Activated T-helper 9 cell treated with anti-CD3 and anti-CD28 coated beads, Interleukin-2, amount 50 U/mL, for 16 hours (primary cell): ENCODE measurements at regions not wholly inside any gene's neighbourhood (a gene's known extent, or its start where the extent isn't known, plus 50 kb on each side); places are given as distances from the start of the nearest gene placed in this dataset.
"Not testable (repeated sequence)": the region's sequence is repeated elsewhere in the genome, so short reads cannot be mapped to it uniquely, and the experiment has no call there.

Experiments used
- DNase-seq: peaks from one replicate; pipeline ENCODE4 v3.0.0-alpha.2; 2020; ENCODE audit warnings: low read depth

- DNase-seq = no peak
Observed at GRCh38 chrX:123086768-123087167, 97.3 kb upstream of the GRIA3 start.

- DNase-seq = no peak
Observed at GRCh38 chrX:123087326-123087725, 96.8 kb upstream of the GRIA3 start.

- DNase-seq = no peak
Observed at GRCh38 chrX:123088331-123088730, 95.7 kb upstream of the GRIA3 start.

DNA sequence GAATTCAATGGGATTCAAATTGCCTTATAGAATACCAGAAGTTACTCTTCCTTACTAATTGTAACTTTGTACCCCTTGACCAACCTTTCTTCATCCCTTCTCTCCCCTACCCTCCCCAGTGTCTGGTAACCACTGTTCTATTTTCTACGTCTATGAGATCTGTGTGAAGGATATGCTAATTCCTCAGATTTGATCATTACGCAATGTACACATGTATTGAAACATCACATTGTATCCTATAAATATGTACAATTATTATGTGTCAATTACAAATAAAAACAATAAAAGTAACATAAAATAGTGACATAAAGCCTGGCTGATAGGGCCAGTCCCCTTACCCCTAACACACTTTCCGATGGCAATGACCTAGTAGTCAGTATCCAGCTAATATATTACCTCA is 95.1 kb upstream of the GRIA3 start:
- no peak for DNase-seq

GRCh38 chrX:123093792-123094191 is 90.3 kb upstream of the GRIA3 start:
- DNase-seq = no peak

GRCh38 chrX:123108513-123109427 is 75.3 kb upstream of the GRIA3 start:
- no peak for DNase-seq

GRCh38 chrX:123121241-123121640 is 62.8 kb upstream of the GRIA3 start:
- DNase-seq = no peak

GRCh38 chrX:123129805-123130204 is 54.3 kb upstream of the GRIA3 start:
- DNase-seq = not testable (repeated sequence)
